ENCODE measurements at regions not wholly inside any gene's neighbourhood (a gene's known extent, or its start where the extent isn't known, plus 50 kb on each side); places are given as distances from the start of the nearest gene placed in this dataset.

GRCh38 chr17:77809814-77810213, 148.7 kb upstream of the TNRC6C start:
- DNase-seq = no peak

- DNase-seq = no peak
Measured at GRCh38 chr17:77810536-77810935, 148.0 kb upstream of the TNRC6C start.

- no peak for DNase-seq
Measured at GRCh38 chr17:77811521-77811920, 147.0 kb upstream of the TNRC6C start.

GRCh38 chr17:77814091-77814772, 144.3 kb upstream of the TNRC6C start:
- no peak for DNase-seq

GRCh38 chr17:77815127-77815905, 143.2 kb upstream of the TNRC6C start:
- no peak for DNase-seq

- DNase-seq = no peak
Measured at GRCh38 chr17:77817953-77818352, 140.6 kb upstream of the TNRC6C start.

- DNase-seq = no peak
Measured at GRCh38 chr17:77819497-77819896, 139.0 kb upstream of the TNRC6C start.

GRCh38 chr17:77821114-77821513, 137.4 kb upstream of the TNRC6C start:
- no peak for DNase-seq

- DNase-seq = no peak
Measured at GRCh38 chr17:77822302-77823030, 136.0 kb upstream of the TNRC6C start.

- no peak for DNase-seq
Measured at GRCh38 chr17:77824102-77824779, 134.3 kb upstream of the TNRC6C start.

- DNase-seq = no peak
Measured at GRCh38 chr17:77824780-77825280, 133.7 kb upstream of the TNRC6C start.

- DNase-seq = no peak
Measured at GRCh38 chr17:77825621-77826020, 132.9 kb upstream of the TNRC6C start.

GRCh38 chr17:77826132-77826873, 132.2 kb upstream of the TNRC6C start:
- DNase-seq = no peak

GRCh38 chr17:77827039-77827438, 131.5 kb upstream of the TNRC6C start:
- no peak for DNase-seq

- DNase-seq = no peak
Measured at GRCh38 chr17:77827511-77827910, 131.0 kb upstream of the TNRC6C start.

- DNase-seq = no peak
Measured at GRCh38 chr17:77828749-77829539, 129.6 kb upstream of the TNRC6C start.

GRCh38 chr17:77829843-77830799, 128.4 kb upstream of the TNRC6C start:
- DNase-seq = no peak

- DNase-seq = no peak
Measured at GRCh38 chr17:77830816-77831473, 127.6 kb upstream of the TNRC6C start.

- no peak for DNase-seq
Measured at GRCh38 chr17:77831474-77832179, 126.9 kb upstream of the TNRC6C start.
